HL-60 (cell line): ENCODE measurements at regions not wholly inside any gene's neighbourhood (a gene's known extent, or its start where the extent isn't known, plus 50 kb on each side); places are given as distances from the start of the nearest gene placed in this dataset.

Experiments used
- GABPA ChIP-seq: IDR thresholded peaks from 2 replicates; pipeline ENCODE4 v1.6.1; 2012; ENCODE audit warnings: low read depth
- POLR2AphosphoS5 ChIP-seq: IDR thresholded peaks from 2 replicates; pipeline ENCODE4 v1.6.1; 2012; ENCODE audit warnings: low read depth
- REST ChIP-seq: IDR thresholded peaks from 2 replicates; pipeline ENCODE4 v1.6.1; 2012; ENCODE audit warnings: low read depth; ENCODE audit not compliant: insufficient replicate concordance
- SPI1 ChIP-seq: IDR thresholded peaks from 2 replicates; pipeline ENCODE4 v1.6.1; 2012; ENCODE audit warnings: low read depth, mild to moderate bottlenecking, borderline replicate concordance
- TF ChIP-seq, protein P1 (sequence below): IDR thresholded peaks from one replicate; pipeline ENCODE4 v1.5.1; 2011; ENCODE audit warnings: low read length, control low read depth, inconsistent platforms; ENCODE audit not compliant: insufficient read depth

GRCh38 chr21:22192766-22193165, 1194.6 kb downstream of the NCAM2 start:
- TF ChIP-seq, protein P1, sequence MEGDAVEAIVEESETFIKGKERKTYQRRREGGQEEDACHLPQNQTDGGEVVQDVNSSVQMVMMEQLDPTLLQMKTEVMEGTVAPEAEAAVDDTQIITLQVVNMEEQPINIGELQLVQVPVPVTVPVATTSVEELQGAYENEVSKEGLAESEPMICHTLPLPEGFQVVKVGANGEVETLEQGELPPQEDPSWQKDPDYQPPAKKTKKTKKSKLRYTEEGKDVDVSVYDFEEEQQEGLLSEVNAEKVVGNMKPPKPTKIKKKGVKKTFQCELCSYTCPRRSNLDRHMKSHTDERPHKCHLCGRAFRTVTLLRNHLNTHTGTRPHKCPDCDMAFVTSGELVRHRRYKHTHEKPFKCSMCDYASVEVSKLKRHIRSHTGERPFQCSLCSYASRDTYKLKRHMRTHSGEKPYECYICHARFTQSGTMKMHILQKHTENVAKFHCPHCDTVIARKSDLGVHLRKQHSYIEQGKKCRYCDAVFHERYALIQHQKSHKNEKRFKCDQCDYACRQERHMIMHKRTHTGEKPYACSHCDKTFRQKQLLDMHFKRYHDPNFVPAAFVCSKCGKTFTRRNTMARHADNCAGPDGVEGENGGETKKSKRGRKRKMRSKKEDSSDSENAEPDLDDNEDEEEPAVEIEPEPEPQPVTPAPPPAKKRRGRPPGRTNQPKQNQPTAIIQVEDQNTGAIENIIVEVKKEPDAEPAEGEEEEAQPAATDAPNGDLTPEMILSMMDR: no peak
- TF ChIP-seq REST (no peak), GABPA (no peak), POLR2AphosphoS5 (no peak), SPI1 (no peak)
